ENCODE measurements at regions not wholly inside any gene's neighbourhood (a gene's known extent, or its start where the extent isn't known, plus 50 kb on each side); places are given as distances from the start of the nearest gene placed in this dataset.

DNA sequence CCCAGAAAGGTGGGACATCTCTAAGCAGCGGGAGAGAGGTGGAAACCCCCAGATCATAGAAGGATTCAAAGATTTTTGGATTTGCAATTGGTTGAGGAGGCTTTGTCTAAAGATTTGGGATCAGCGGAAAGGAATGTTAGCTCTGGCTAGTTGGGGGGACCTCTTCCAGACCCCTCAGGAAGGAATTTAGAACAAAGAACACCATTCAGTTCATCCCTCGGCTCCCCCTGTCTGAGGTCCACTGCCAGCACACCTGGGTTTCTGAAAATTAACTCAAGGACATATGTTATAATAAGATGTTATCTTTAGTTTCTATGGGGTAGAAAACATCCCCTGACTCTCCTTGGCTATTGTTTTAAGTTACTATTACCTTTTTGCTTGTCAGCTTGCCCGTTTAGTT is 163.6 kb downstream of the CEP135 start:
- peak; percentile 82 for FAIRE-seq
- ChIA-PET CTCF (ENCODE audit: partially characterized antibody) (interaction anchor here (0.6 to 3.7 kb wide), 21 partner anchors 10 to 298 kb away, joined by 3 to 9 read pairs (median 4); no protein-coding TSS in a partner anchor), POLR2A (ENCODE audit: partially characterized antibody) (interaction anchor here (0.7 kb wide), 1 partner anchor 23 kb away, joined by 3 read pairs; no protein-coding TSS in a partner anchor)
- TF ChIP-seq SIN3A (conservative IDR thresholded peaks at IDR 0.05 in 1 of 2, IDR thresholded peaks at IDR 0.05 in 1 of 2; ENCODE audit: low read depth in 1 of 2, low read length in 2 of 2) (no peak), SIRT6 (IDR thresholded peaks at IDR 0.05; ENCODE audit: low read length) (no peak), KDM1A (IDR thresholded peaks at IDR 0.05; ENCODE audit: borderline replicate concordance, low read length) (no peak), TCF12 (IDR thresholded peaks at IDR 0.05; ENCODE audit: low read depth, low read length) (no peak), SIX5 (IDR thresholded peaks at IDR 0.05; ENCODE audit: low read depth, low read length) (no peak), NANOG (IDR thresholded peaks at IDR 0.05; ENCODE audit: insufficient read depth, low read depth, low read length, poor library complexity, severe bottlenecking) (no peak), POU5F1 (IDR thresholded peaks at IDR 0.05; ENCODE audit: low read depth, low read length) (no peak), RAD21 (IDR thresholded peaks at IDR 0.05 in 1 of 2, conservative IDR thresholded peaks at IDR 0.05 in 1 of 2; ENCODE audit: low read depth in 2 of 2, low read length in 2 of 2) (peak; percentile 15 to 43; a peak in 2 of 4 replicates), ZNF274 (IDR thresholded peaks at IDR 0.05; ENCODE audit: borderline replicate concordance, extremely low read depth, low read length) (no peak)
- TF ChIP-seq, protein P1, sequence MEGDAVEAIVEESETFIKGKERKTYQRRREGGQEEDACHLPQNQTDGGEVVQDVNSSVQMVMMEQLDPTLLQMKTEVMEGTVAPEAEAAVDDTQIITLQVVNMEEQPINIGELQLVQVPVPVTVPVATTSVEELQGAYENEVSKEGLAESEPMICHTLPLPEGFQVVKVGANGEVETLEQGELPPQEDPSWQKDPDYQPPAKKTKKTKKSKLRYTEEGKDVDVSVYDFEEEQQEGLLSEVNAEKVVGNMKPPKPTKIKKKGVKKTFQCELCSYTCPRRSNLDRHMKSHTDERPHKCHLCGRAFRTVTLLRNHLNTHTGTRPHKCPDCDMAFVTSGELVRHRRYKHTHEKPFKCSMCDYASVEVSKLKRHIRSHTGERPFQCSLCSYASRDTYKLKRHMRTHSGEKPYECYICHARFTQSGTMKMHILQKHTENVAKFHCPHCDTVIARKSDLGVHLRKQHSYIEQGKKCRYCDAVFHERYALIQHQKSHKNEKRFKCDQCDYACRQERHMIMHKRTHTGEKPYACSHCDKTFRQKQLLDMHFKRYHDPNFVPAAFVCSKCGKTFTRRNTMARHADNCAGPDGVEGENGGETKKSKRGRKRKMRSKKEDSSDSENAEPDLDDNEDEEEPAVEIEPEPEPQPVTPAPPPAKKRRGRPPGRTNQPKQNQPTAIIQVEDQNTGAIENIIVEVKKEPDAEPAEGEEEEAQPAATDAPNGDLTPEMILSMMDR (IDR thresholded peaks at IDR 0.05; ENCODE audit: control extremely low read depth in 1 of 3, insufficient read depth in 1 of 3, low read depth in 1 of 3, low read length in 3 of 3) = peak; percentile 30 to 45 (median 31); a peak in 3 of 4 replicates

More for the DNA sequence above, 163.6 kb downstream of the CEP135 start:
- peaks cover 0 to 8% of the 10 kb centered on the region in 2 experiments; a peak in 2 of 4 replicates for H3K79me2 ChIP-seq (ENCODE audit: control insufficient read depth in 1 of 2, insufficient read depth in 2 of 2, low read length in 2 of 2)
- H2BK12ac ChIP-seq (ENCODE audit: low read depth, low read length) = no peak overlapping the region
- DNase-seq (ENCODE audit: low read depth in 1 of 2, low spot score in 2 of 2) = no peak
- 66% methylated on average over 4 of the region's 4 CpGs; no CpG with 5 or more reads in 1 of the 2 experiments for WGBS, 2 experiments (ENCODE audit: extremely low coverage in 1 of 2, insufficient coverage in 1 of 2, insufficient read length in 1 of 2, insufficient replicate concordance in 2 of 2, low coverage in 1 of 2, low lambda C conversion rate in 2 of 2, missing lambda C conversion rate in 1 of 2)
- H3K14ac ChIP-seq (ENCODE audit: insufficient read length) = no peak overlapping the region
- H3K79me1 ChIP-seq (ENCODE audit: low read depth, low read length) = no peaks in the 10 kb centered on the region; the same call in 1 of the 2 replicates
- H3K4me1 ChIP-seq (replicated peaks in 1 of 4; ENCODE audit: control insufficient read depth in 3 of 4, insufficient read depth in 4 of 4, low read length in 3 of 4) = peaks cover 0 to 7% (median 0%) of the 10 kb centered on the region in 4 experiments; a peak in 1 of 7 replicates
- H3K4me2 ChIP-seq (ENCODE audit: insufficient read depth in 1 of 2, low read depth in 2 of 2, low read length in 2 of 2) = peak overlapping the region in 1 of 2 experiments; percentile 31; a peak in 1 of 4 replicates
- no peak overlapping the region for H3K4ac ChIP-seq (replicated peaks; ENCODE audit: insufficient read length, low read depth, low read length)
- peak overlapping the region; percentile 31; the same call in 1 of the 2 replicates for H3K27ac ChIP-seq (ENCODE audit: low read depth, low read length)
- H3K23me2 ChIP-seq (ENCODE audit: low read depth, low read length) = no peaks in the 10 kb centered on the region; the same call in 1 of the 2 replicates
- peaks cover 0 to 2% of the 10 kb centered on the region in 2 experiments for H4K20me1 ChIP-seq (replicated peaks in 1 of 2; ENCODE audit: control insufficient read depth in 1 of 2, insufficient read depth in 2 of 2, low read length in 2 of 2)
- no peak overlapping the region for H2BK15ac ChIP-seq (ENCODE audit: low read length)
- H4K91ac ChIP-seq (replicated peaks; ENCODE audit: insufficient read length, low read length) = no peak overlapping the region
- no peak overlapping the region for H2BK120ac ChIP-seq (replicated peaks; ENCODE audit: low read depth, low read length)
- H3K18ac ChIP-seq (ENCODE audit: extremely low read depth, low read length) = no peak overlapping the region
- no peaks in the 10 kb centered on the region for H3K9me3 ChIP-seq (ENCODE audit: insufficient read depth in 2 of 2, low read depth in 1 of 2, low read length in 1 of 2)
- no peak overlapping the region for H3K23ac ChIP-seq (ENCODE audit: insufficient read length)
- no peaks in the 10 kb centered on the region for H3K36me3 ChIP-seq (ENCODE audit: control insufficient read depth in 2 of 4, insufficient read depth in 4 of 4, low read length in 3 of 4)
- no peak overlapping the region for H3K9ac ChIP-seq (replicated peaks in 1 of 4; ENCODE audit: extremely low read depth in 1 of 4, low read depth in 3 of 4, low read length in 3 of 4)
- no peak overlapping the region for H2AFZ ChIP-seq (ENCODE audit: low read length)
- H2BK5ac ChIP-seq (ENCODE audit: low read depth, low read length) = no peak overlapping the region
- H3K56ac ChIP-seq (replicated peaks; ENCODE audit: insufficient read length, low read depth, low read length) = no peak overlapping the region
- H4K5ac ChIP-seq (ENCODE audit: insufficient read length, low read depth, low read length) = no peak overlapping the region
- H2AK5ac ChIP-seq (ENCODE audit: low read depth, low read length) = no peak overlapping the region
- H2BK20ac ChIP-seq (ENCODE audit: low read length) = no peak overlapping the region
- no peaks in the 10 kb centered on the region for H3K27me3 ChIP-seq (replicated peaks in 1 of 4; ENCODE audit: control insufficient read depth in 3 of 4, extremely low read depth in 1 of 4, insufficient read depth in 3 of 4, low read length in 3 of 4)
- peak overlapping the region in 1 of 4 experiments; percentile 3; a peak in 1 of 8 replicates for H3K4me3 ChIP-seq (ENCODE audit: extremely low read depth in 1 of 4, insufficient read depth in 2 of 4, low read depth in 3 of 4, low read length in 4 of 4)
- H4K8ac ChIP-seq (ENCODE audit: extremely low read depth, insufficient read depth, low read length) = no peak overlapping the region
